ENCODE measurements at regions not wholly inside any gene's neighbourhood (a gene's known extent, or its start where the extent isn't known, plus 50 kb on each side); places are given as distances from the start of the nearest gene placed in this dataset.

DNA sequence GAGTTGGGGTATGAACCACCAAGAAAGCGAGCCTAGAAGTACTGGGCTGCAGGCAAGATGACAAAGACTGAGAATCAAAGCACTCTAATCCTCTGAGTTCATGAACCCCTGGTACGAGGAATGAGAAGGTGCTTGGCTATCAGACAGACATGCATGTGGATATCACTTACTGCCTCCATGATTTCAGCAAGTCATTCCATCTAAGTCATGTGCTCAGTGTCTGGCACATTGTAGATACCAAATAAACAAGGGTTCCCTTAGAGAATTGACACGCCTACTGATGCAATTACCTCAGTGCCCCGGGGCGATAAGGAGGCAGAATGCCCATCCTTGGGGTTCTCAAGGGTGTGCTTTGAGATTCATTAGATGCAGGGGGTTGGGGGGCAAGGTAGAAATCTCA, 125.6 kb upstream of the PKDCC start:
- TF ChIP-seq REST (IDR thresholded peaks at IDR 0.05; ENCODE audit: insufficient read depth in 1 of 2, low read depth in 2 of 2, low read length in 2 of 2) (no peak), TAF1 (IDR thresholded peaks at IDR 0.05; ENCODE audit: borderline replicate concordance, insufficient read depth, low read length) (no peak), FOXP2 (optimal IDR thresholded peaks at IDR 0.05; ENCODE audit: borderline replicate concordance, extremely low read depth, extremely low read length, insufficient read depth) (no peak), POLR2AphosphoS5 (IDR thresholded peaks at IDR 0.05; ENCODE audit: low read depth, low read length) (no peak), SIN3A (IDR thresholded peaks at IDR 0.05; ENCODE audit: borderline replicate concordance, insufficient read depth, low read length) (no peak)

DNA sequence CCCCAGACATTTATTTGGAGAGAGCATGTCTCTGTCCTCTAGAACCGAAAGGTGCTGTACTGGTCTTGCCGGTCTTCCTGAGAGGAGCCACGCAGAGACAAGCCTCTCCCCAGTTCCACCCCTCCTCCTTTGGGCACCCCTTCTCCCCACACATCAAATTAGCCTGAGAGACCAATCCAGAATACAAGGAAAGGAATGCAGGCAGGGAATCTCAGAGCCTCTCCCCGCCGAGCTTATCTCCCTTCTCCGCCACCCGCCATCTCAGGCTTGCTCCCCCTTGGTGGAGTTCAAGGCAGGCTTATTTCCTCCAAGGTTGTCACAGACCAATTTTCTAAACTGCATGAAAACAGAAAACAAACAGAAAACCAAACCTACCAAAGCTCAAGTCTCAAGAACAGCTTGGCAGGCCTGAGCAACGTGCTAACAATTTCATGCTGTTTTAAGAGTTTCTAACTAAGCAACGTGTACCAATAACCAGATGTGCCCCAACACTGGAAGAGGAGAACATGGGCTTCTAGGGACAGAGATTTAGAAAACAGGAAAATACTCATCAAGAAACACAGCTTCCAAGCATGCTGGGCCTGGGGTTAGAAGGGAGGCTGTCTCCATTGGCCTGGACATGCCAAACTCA, 124.5 kb upstream of the PKDCC start:
- TF ChIP-seq REST (IDR thresholded peaks at IDR 0.05; ENCODE audit: insufficient read depth in 1 of 2, low read depth in 2 of 2, low read length in 2 of 2) (no peak), POLR2AphosphoS5 (IDR thresholded peaks at IDR 0.05; ENCODE audit: low read depth, low read length) (no peak), FOXP2 (optimal IDR thresholded peaks at IDR 0.05; ENCODE audit: borderline replicate concordance, extremely low read depth, extremely low read length, insufficient read depth) (no peak), SIN3A (IDR thresholded peaks at IDR 0.05; ENCODE audit: borderline replicate concordance, insufficient read depth, low read length) (no peak), TAF1 (IDR thresholded peaks at IDR 0.05; ENCODE audit: borderline replicate concordance, insufficient read depth, low read length) (no peak)

DNA sequence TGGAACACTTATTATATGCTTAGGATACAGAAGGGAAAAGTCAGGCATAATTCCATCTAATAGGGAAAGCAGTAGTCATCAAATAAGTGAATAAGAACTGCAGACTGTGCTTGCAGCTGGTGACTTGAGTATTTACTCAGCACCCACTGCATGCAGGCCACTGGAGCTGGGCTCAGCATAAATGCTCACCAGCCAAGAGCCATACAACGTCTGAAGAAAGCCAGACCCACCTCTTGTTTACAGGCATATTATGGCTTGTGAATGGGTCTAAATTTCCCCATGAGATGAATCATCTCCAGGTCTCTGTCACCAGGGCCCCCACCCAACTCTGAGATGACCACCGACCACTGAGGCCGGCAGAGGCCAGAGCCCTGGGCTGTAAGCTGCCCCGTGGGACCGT, 123.8 kb upstream of the PKDCC start:
- TF ChIP-seq REST (IDR thresholded peaks at IDR 0.05; ENCODE audit: insufficient read depth in 1 of 2, low read depth in 2 of 2, low read length in 2 of 2) (no peak), POLR2AphosphoS5 (IDR thresholded peaks at IDR 0.05; ENCODE audit: low read depth, low read length) (no peak), TAF1 (IDR thresholded peaks at IDR 0.05; ENCODE audit: borderline replicate concordance, insufficient read depth, low read length) (no peak), FOXP2 (optimal IDR thresholded peaks at IDR 0.05; ENCODE audit: borderline replicate concordance, extremely low read depth, extremely low read length, insufficient read depth) (no peak), SIN3A (IDR thresholded peaks at IDR 0.05; ENCODE audit: borderline replicate concordance, insufficient read depth, low read length) (no peak)

- TF ChIP-seq FOXP2 (optimal IDR thresholded peaks at IDR 0.05; ENCODE audit: borderline replicate concordance, extremely low read depth, extremely low read length, insufficient read depth) (no peak), TAF1 (IDR thresholded peaks at IDR 0.05; ENCODE audit: borderline replicate concordance, insufficient read depth, low read length) (no peak), SIN3A (IDR thresholded peaks at IDR 0.05; ENCODE audit: borderline replicate concordance, insufficient read depth, low read length) (no peak), POLR2AphosphoS5 (IDR thresholded peaks at IDR 0.05; ENCODE audit: low read depth, low read length) (no peak), REST (IDR thresholded peaks at IDR 0.05; ENCODE audit: insufficient read depth in 1 of 2, low read depth in 2 of 2, low read length in 2 of 2) (no peak)
Measured at GRCh38 chr2:41924709-41925408, 123.0 kb upstream of the PKDCC start.
